ENCODE measurements at regions not wholly inside any gene's neighbourhood (a gene's known extent, or its start where the extent isn't known, plus 50 kb on each side); places are given as distances from the start of the nearest gene placed in this dataset.

DNA sequence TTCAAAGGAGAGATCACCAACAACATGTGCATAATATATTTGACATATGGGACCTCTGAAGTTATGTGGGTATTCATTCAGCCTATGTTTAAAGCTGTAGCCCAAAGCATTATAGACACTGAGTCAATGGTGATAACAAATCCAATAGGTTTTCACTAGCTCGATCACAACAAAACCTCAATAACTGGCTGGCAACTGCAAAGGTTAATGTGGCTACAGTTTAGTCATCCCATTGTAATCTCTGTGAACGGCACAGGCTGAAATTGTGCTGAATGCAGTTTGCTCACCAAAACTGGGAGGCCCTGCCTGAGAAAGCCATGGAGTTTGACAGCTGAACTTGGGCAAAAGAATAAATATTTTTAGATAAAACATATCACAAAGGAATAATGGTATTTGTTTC is 152.4 kb upstream of the ADO start:
- ATAC-seq = no peak
- intact Hi-C loops (cut with DNase I) = no loop called here
- Histone ChIP-seq H3K27me3 (no peaks in the 10 kb centered on the region), H3K4me3 (no peak overlapping the region), H3K4me1 (no peaks in the 10 kb centered on the region), H3K36me3 (no peaks in the 10 kb centered on the region), H3K9me3 (no peaks in the 10 kb centered on the region), H3K27ac (no peak overlapping the region)
- TF ChIP-seq, protein P1, sequence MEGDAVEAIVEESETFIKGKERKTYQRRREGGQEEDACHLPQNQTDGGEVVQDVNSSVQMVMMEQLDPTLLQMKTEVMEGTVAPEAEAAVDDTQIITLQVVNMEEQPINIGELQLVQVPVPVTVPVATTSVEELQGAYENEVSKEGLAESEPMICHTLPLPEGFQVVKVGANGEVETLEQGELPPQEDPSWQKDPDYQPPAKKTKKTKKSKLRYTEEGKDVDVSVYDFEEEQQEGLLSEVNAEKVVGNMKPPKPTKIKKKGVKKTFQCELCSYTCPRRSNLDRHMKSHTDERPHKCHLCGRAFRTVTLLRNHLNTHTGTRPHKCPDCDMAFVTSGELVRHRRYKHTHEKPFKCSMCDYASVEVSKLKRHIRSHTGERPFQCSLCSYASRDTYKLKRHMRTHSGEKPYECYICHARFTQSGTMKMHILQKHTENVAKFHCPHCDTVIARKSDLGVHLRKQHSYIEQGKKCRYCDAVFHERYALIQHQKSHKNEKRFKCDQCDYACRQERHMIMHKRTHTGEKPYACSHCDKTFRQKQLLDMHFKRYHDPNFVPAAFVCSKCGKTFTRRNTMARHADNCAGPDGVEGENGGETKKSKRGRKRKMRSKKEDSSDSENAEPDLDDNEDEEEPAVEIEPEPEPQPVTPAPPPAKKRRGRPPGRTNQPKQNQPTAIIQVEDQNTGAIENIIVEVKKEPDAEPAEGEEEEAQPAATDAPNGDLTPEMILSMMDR (IDR thresholded peaks at IDR 0.05) = no peak
- no peak for DNase-seq

DNA sequence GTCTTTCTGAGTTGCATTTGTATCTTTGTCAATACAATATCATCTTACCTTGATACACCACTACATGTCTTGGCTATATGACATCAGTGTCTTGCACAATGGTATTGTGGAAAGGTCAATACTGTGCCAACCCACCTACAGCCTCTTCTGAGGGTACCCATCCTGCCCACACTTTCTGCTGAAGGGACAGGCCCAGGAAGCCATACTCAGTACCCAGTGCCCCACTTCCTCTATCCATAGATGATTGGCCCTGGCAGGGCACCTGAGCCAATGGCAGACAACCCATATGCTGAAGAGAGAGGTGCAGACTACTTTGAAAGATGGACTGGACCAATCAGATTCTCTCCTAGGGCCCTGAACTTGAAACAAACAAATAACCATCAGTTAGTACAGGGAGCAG is 152.0 kb upstream of the ADO start:
- intact Hi-C loops (cut with DNase I) = no loop called here
- Histone ChIP-seq H3K36me3 (no peaks in the 10 kb centered on the region), H3K27me3 (no peaks in the 10 kb centered on the region), H3K27ac (no peak overlapping the region), H3K4me1 (no peaks in the 10 kb centered on the region), H3K9me3 (no peaks in the 10 kb centered on the region), H3K4me3 (no peak overlapping the region)
- TF ChIP-seq, protein P1 (IDR thresholded peaks at IDR 0.05) = no peak
- DNase-seq = no peak
- ATAC-seq = no peak

DNA sequence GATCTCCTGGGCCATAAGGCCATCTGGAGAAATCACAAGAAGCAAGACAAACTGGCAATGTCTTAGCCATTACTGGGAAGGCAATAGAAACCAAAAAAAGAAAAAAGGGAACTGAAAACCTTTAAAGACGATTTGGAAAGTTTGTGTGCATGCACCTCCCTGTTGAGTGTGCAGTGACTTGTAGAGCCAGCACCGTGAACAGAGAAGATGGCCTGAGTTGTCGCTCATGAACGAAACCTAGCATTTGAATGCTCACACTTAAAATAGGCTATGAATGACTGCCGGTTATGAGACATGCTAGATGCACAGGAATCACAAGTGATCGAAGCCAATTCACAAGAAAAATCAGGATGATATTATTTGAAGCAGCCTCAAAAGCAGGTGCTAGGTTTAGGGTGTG is 151.3 kb upstream of the ADO start:
- Histone ChIP-seq H3K27ac (no peak overlapping the region), H3K4me3 (no peak overlapping the region), H3K27me3 (no peaks in the 10 kb centered on the region), H3K9me3 (no peaks in the 10 kb centered on the region), H3K36me3 (no peaks in the 10 kb centered on the region), H3K4me1 (no peaks in the 10 kb centered on the region)
- ATAC-seq = peak; percentile 30
- TF ChIP-seq, protein P1 (IDR thresholded peaks at IDR 0.05) = no peak
- no peak for DNase-seq
- intact Hi-C loops (cut with DNase I) = no loop called here

- H3K9me3 ChIP-seq = no peaks in the 10 kb centered on the region
- ATAC-seq (no peak), DNase-seq (no peak)
- H3K4me3 ChIP-seq = no peak overlapping the region
- TF ChIP-seq, protein P1 (IDR thresholded peaks at IDR 0.05) = no peak
- no peak overlapping the region for H3K27ac ChIP-seq
- no peaks in the 10 kb centered on the region for H3K27me3 ChIP-seq
- H3K36me3 ChIP-seq = no peaks in the 10 kb centered on the region
- intact Hi-C loops (cut with DNase I) = no loop called here
- no peaks in the 10 kb centered on the region for H3K4me1 ChIP-seq
These were observed 149.6 kb upstream of the ADO start for GRCh38 chr10:62654966-62655336.

DNA sequence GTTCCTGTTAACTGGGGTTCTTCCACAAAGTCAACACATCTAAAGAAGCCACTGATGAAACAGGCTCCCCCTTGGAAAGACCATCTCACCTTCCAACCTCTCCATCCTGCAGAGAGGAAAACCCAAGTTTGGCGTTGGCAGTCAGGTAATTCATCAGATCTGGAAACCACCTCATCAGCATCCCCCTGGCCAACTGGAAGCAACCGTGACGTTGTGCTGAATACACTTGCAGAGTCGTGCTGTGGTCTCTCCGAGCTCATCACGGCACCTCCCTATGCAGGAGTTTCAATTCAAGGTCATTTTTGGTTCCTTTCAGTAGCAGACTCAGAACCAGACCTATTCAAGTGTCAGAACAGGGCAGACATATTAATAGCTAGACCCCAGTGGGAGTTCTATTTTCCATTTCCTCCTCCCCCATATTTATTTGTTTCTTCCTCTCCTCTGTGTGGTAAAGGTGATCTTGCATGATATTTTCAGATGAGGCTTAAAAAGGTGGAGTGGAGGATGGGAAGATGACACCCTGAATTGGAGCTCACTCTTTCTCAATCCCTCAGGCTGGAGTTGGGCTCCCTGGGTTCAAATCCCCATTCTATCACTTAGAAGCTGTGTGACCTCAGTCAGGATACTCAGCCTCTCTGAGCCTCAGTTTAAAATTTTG is 149.1 kb upstream of the ADO start:
- no peaks in the 10 kb centered on the region for H3K9me3 ChIP-seq
- H3K4me1 ChIP-seq = no peaks in the 10 kb centered on the region
- DNase-seq (no peak), ATAC-seq (no peak)
- intact Hi-C loops (cut with DNase I) = no loop called here
- TF ChIP-seq, protein P1 (IDR thresholded peaks at IDR 0.05) = no peak
- H3K36me3 ChIP-seq = no peaks in the 10 kb centered on the region
- no peak overlapping the region for H3K27ac ChIP-seq
- H3K4me3 ChIP-seq = no peak overlapping the region
- H3K27me3 ChIP-seq = no peaks in the 10 kb centered on the region
